ENCODE measurements at regions not wholly inside any gene's neighbourhood (a gene's known extent, or its start where the extent isn't known, plus 50 kb on each side); places are given as distances from the start of the nearest gene placed in this dataset.

DNA sequence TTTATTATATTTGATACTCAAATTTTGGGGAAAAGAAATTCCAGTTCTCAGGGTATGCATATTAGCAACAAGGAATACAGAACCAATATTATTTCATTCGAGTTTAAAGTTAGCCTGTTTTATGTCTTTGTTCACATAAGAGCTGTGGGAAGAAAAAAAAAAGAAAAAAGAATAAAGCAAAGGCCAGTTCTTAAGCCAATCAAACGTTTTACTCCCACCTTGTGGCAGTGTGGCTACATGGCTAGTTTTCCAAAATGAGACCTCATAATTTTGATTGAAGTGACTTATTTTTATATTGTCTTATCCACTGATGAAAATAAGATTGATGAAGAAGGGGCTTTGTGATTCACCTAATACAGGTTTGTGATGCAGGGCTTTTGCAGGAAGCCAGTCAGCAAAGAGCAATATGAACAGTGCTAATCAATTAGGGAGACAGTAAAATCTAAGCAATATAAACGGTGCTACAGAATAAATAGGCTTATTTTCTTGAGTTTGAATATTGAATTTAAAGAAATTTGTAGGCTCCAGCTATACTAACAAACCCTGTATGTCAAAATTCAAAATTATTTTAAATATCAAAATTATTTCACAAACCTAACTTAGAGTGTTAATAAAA, 624.1 kb upstream of the FOXG1 start:
- TF ChIP-seq CTCF (IDR thresholded peaks at IDR 0.05) (no peak), EZH2 (IDR thresholded peaks at IDR 0.05; ENCODE audit: borderline replicate concordance, insufficient read depth, low read depth, low read length, poor library complexity, severe bottlenecking) (no peak)
